OCI-LY7 (cell line): ENCODE measurements at regions not wholly inside any gene's neighbourhood (a gene's known extent, or its start where the extent isn't known, plus 50 kb on each side); places are given as distances from the start of the nearest gene placed in this dataset.

Source experiments
- BruUV-seq: library from RNA; stranded (reverse); fragments of 400-500 nt; replicated peaks from 2 replicates; lab custom pipeline; 2021; lab: Mats Ljungman, UMichigan
- CTCF ChIA-PET: fragments of 300-600 bp; sonication (Branson Sonifier 250); formaldehyde crosslinking; loops from one replicate; lab custom pipeline; 2022; ENCODE audit warnings: antibody characterized with exemption; ENCODE audit not compliant: unreplicated experiment; lab: Charles Lee
- POLR2A ChIA-PET: fragments of 300-600 bp; sonication (Branson Sonifier 250); formaldehyde crosslinking; loops from one replicate; lab custom pipeline; 2022; ENCODE audit warnings: antibody characterized with exemption; lab: Charles Lee
- DNase-seq: peaks from one replicate; pipeline ENCODE4 v3.0.0-alpha.2; 2015; ENCODE audit warnings: low spot score
- H2AFZ ChIP-seq: fragments of 200-600 bp; sonication (generic), shearing (Covaris generic); 2 replicates; pipeline ENCODE4 v1.6.1; 2014; ENCODE audit warnings: mild to moderate bottlenecking, antibody characterized with exemption, low read length, moderate library complexity
- H3K27ac ChIP-seq: fragments of 200-600 bp; sonication (generic); 2 replicates; pipeline ENCODE4 v1.5.1; 2014; ENCODE audit warnings: mixed run types, low read depth, mild to moderate bottlenecking, moderate library complexity, low read length, inconsistent platforms; ENCODE audit not compliant: poor library complexity, severe bottlenecking
- H3K36me3 ChIP-seq: fragments of 200-600 bp; sonication (generic); 2 replicates; pipeline ENCODE4 v1.6.1; 2014; ENCODE audit warnings: mild to moderate bottlenecking, antibody characterized with exemption, low read length, moderate library complexity, mixed read lengths; ENCODE audit not compliant: insufficient read depth
- H3K4me1 ChIP-seq: fragments of 200-600 bp; sonication (generic); 2 replicates; pipeline ENCODE4 v1.5.1; 2014; ENCODE audit warnings: mild to moderate bottlenecking, low read length; ENCODE audit not compliant: insufficient read depth, poor library complexity, severe bottlenecking
- H3K4me2 ChIP-seq: fragments of 200-600 bp; sonication (generic); 2 replicates; pipeline ENCODE4 v1.6.1; 2014; ENCODE audit warnings: mild to moderate bottlenecking, low read length
- H3K4me3 ChIP-seq: fragments of 200-600 bp; sonication (generic); 2 replicates; pipeline ENCODE4 v1.5.1; 2014; ENCODE audit warnings: mild to moderate bottlenecking, low read depth, low read length; ENCODE audit not compliant: poor library complexity, severe bottlenecking
- H3K79me2 ChIP-seq: fragments of 200-600 bp; sonication (generic); 2 replicates; pipeline ENCODE4 v1.6.1; 2016; ENCODE audit warnings: low read depth, mild to moderate bottlenecking, low read length, moderate library complexity, mixed read lengths; ENCODE audit not compliant: insufficient read depth
- H3K9me2 ChIP-seq: fragments of 200-600 bp; sonication (generic); 2 replicates; pipeline ENCODE4 v1.6.1; 2016; ENCODE audit warnings: mild to moderate bottlenecking, low read length, mixed read lengths; ENCODE audit not compliant: insufficient read depth
- H3K9me3 ChIP-seq: fragments of 200-600 bp; sonication (generic); 2 replicates; pipeline ENCODE4 v1.6.1; 2014; ENCODE audit warnings: mild to moderate bottlenecking, mixed run types, low read length, mixed read lengths
- H4K20me1 ChIP-seq: fragments of 200-600 bp; sonication (generic); 2 replicates; pipeline ENCODE4 v1.6.1; 2014; ENCODE audit warnings: mild to moderate bottlenecking, antibody characterized with exemption, low read length, moderate library complexity, mixed read lengths; ENCODE audit not compliant: insufficient read depth
- CTCF ChIP-seq: fragments of 200-600 bp; sonication (generic); conservative IDR thresholded peaks from 2 replicates; pipeline ENCODE4 v1.5.1; 2014; ENCODE audit warnings: mild to moderate bottlenecking, antibody characterized with exemption, low read length, moderate library complexity, mixed read lengths
- EZH2phosphoT487 ChIP-seq: fragments of 200-600 bp; sonication (generic); IDR thresholded peaks from 2 replicates; pipeline ENCODE4 v1.6.1; 2018; ENCODE audit warnings: low read depth, borderline replicate concordance, mild to moderate bottlenecking, mixed run types, antibody characterized with exemption, low read length, moderate library complexity, mixed read lengths
- intact Hi-C: fragments of 100-400 bp; cut with micrococcal nuclease; formaldehyde crosslinking; loops from one replicate; pipeline ENCODE4 v1.10.0; 2022; ENCODE audit not compliant: unreplicated experiment

- H3K36me3 ChIP-seq = no peaks in the 10 kb centered on the region
- H3K27ac ChIP-seq = no peak overlapping the region
- BruUV-seq = no TSS peak
- H4K20me1 ChIP-seq = no peaks in the 10 kb centered on the region
- no peaks in the 10 kb centered on the region for H3K9me3 ChIP-seq
- no peak overlapping the region for H3K4me3 ChIP-seq
- no peak for DNase-seq
- intact Hi-C loops = no loop called here
- ChIA-PET POLR2A (no interaction called here), CTCF (no interaction called here)
- H3K79me2 ChIP-seq = no peaks in the 10 kb centered on the region
- no peak for TF ChIP-seq CTCF
- TF ChIP-seq EZH2phosphoT487 = no peak
- H3K4me2 ChIP-seq = no peak overlapping the region
- H3K9me2 ChIP-seq = no peaks in the 10 kb centered on the region
- H2AFZ ChIP-seq = no peak overlapping the region
- no peaks in the 10 kb centered on the region for H3K4me1 ChIP-seq
Measured at GRCh38 chr20:62544505-62545055, 68.8 kb upstream of the GATA5 start.

- no TSS peak for BruUV-seq
- CTCF ChIA-PET = no interaction called here
- POLR2A ChIA-PET = no interaction called here
- Histone ChIP-seq H3K4me1 (no peaks in the 10 kb centered on the region), H3K9me3 (no peaks in the 10 kb centered on the region), H3K36me3 (no peaks in the 10 kb centered on the region), H3K9me2 (no peaks in the 10 kb centered on the region), H4K20me1 (no peaks in the 10 kb centered on the region), H3K79me2 (no peaks in the 10 kb centered on the region), H2AFZ (no peak overlapping the region), H3K4me3 (no peak overlapping the region), H3K27ac (no peak overlapping the region), H3K4me2 (no peak overlapping the region)
- no peak for DNase-seq
- TF ChIP-seq EZH2phosphoT487 = no peak
- no peak for TF ChIP-seq CTCF
- intact Hi-C loops = no loop called here
Measured at GRCh38 chr20:62545271-62545670, 69.5 kb upstream of the GATA5 start.

- no peak for DNase-seq
- no peak for TF ChIP-seq EZH2phosphoT487
- TF ChIP-seq CTCF = no peak
- no peak overlapping the region for H2AFZ ChIP-seq
- no peaks in the 10 kb centered on the region for H3K9me2 ChIP-seq
- H3K4me1 ChIP-seq = no peaks in the 10 kb centered on the region
- no peaks in the 10 kb centered on the region for H3K36me3 ChIP-seq
- ChIA-PET POLR2A (no interaction called here), CTCF (interaction anchor here (0.6 kb wide), 1 partner anchor 154 kb away, joined by 3 read pairs; no protein-coding TSS in a partner anchor)
- intact Hi-C loops = no loop called here
- H3K27ac ChIP-seq = no peak overlapping the region
- no peak overlapping the region for H3K4me3 ChIP-seq
- H4K20me1 ChIP-seq = no peaks in the 10 kb centered on the region
- no peaks in the 10 kb centered on the region for H3K79me2 ChIP-seq
- no peaks in the 10 kb centered on the region for H3K9me3 ChIP-seq
- no peak overlapping the region for H3K4me2 ChIP-seq
- BruUV-seq = no TSS peak
Measured at GRCh38 chr20:62545901-62546525, 70.2 kb upstream of the GATA5 start.
